PC-9 (cell line): ENCODE measurements at regions not wholly inside any gene's neighbourhood (a gene's known extent, or its start where the extent isn't known, plus 50 kb on each side); places are given as distances from the start of the nearest gene placed in this dataset.

Experiments
- BruUV-seq: library from RNA; stranded (reverse); fragments of 400-500 nt; replicated peaks from 2 replicates; lab custom pipeline; 2021; lab: Mats Ljungman, UMichigan
- CTCF ChIA-PET: fragments of 300-600 bp; sonication (Branson Sonifier 250); formaldehyde crosslinking; loops from one replicate; lab custom pipeline; 2022; ENCODE audit warnings: antibody characterized with exemption; lab: Charles Lee
- POLR2A ChIA-PET: fragments of 300-600 bp; sonication (Branson Sonifier 250); formaldehyde crosslinking; loops from one replicate; lab custom pipeline; 2022; ENCODE audit warnings: antibody characterized with exemption; ENCODE audit not compliant: unreplicated experiment; lab: Charles Lee
- DNase-seq, 2 experiments: peaks; one replicate each; pipeline versions ENCODE4 v3.0.0 to v3.0.0-alpha.2; 2015 to 2022; ENCODE audit warnings: mixed read lengths in 1 of 2
- H2AFZ ChIP-seq: fragments of 200-600 bp; sonication (generic); 2 replicates; pipeline ENCODE4 v1.8.1; 2017; ENCODE audit warnings: antibody characterized with exemption
- H3F3A ChIP-seq: fragments of 200-600 bp; sonication (generic); 2 replicates; pipeline ENCODE4 v1.8.1; 2017; ENCODE audit warnings: antibody characterized with exemption, mild to moderate bottlenecking, low read depth; ENCODE audit not compliant: insufficient read depth
- H3K27ac ChIP-seq: fragments of 200-600 bp; sonication (generic); 2 replicates; pipeline ENCODE4 v1.6.1; 2016; ENCODE audit warnings: mixed run types
- H3K27me3 ChIP-seq: fragments of 200-600 bp; sonication (generic); 2 replicates; pipeline ENCODE4 v1.6.1; 2016; ENCODE audit warnings: low read depth, mixed run types; ENCODE audit not compliant: insufficient read depth
- H3K36me3 ChIP-seq: fragments of 200-600 bp; sonication (generic); 2 replicates; pipeline ENCODE4 v1.6.1; 2016; ENCODE audit warnings: low read depth, mixed run types
- H3K4me1 ChIP-seq: fragments of 200-600 bp; sonication (generic); replicated peaks from 2 replicates; pipeline ENCODE4 v1.6.1; 2016; ENCODE audit warnings: mixed run types; ENCODE audit not compliant: insufficient read depth
- H3K4me2 ChIP-seq: fragments of 200-600 bp; sonication (generic); 2 replicates; pipeline ENCODE4 v1.6.1; 2017; ENCODE audit warnings: mixed run types
- H3K4me3 ChIP-seq: fragments of 200-600 bp; sonication (generic); 2 replicates; pipeline ENCODE4 v1.6.1; 2016; ENCODE audit warnings: mixed run types
- H3K79me2 ChIP-seq: fragments of 200-600 bp; sonication (generic); 2 replicates; pipeline ENCODE4 v1.6.1; 2017; ENCODE audit warnings: low read depth, mixed run types
- H3K9me2 ChIP-seq: fragments of 200-600 bp; sonication (generic); 2 replicates; pipeline ENCODE4 v1.8.1; 2017; ENCODE audit warnings: mild to moderate bottlenecking; ENCODE audit not compliant: insufficient read depth
- H3K9me3 ChIP-seq: fragments of 200-600 bp; sonication (generic); 2 replicates; pipeline ENCODE4 v1.8.1; 2016; ENCODE audit warnings: low read depth; ENCODE audit not compliant: insufficient read depth
- H4K20me1 ChIP-seq: fragments of 200-600 bp; sonication (generic); 2 replicates; pipeline ENCODE4 v1.8.1; 2017; ENCODE audit not compliant: insufficient read depth
- CTCF ChIP-seq: fragments of 200-600 bp; sonication (generic); conservative IDR thresholded peaks from 2 replicates; pipeline ENCODE4 v1.6.1; 2017; ENCODE audit warnings: mixed run types, antibody characterized with exemption, mild to moderate bottlenecking, moderate library complexity
- EZH2 ChIP-seq: fragments of 200-600 bp; sonication (generic); IDR thresholded peaks from 2 replicates; pipeline ENCODE4 v1.8.0; 2017; ENCODE audit warnings: antibody characterized with exemption, low read depth
- intact Hi-C: fragments of 100-400 bp; cut with micrococcal nuclease; formaldehyde crosslinking; loops from one replicate; pipeline ENCODE4 v1.10.0; 2022; ENCODE audit not compliant: unreplicated experiment

- no peaks in the 10 kb centered on the region for H3K9me2 ChIP-seq
- no peak for DNase-seq
- no peaks in the 10 kb centered on the region for H3K4me1 ChIP-seq
- H3K27me3 ChIP-seq: 0 out of 2 replicates have a peak, but pooled peaks cover 4% of the 10 kb centered on the region
- ChIA-PET CTCF (no interaction called here), POLR2A (no interaction called here)
- intact Hi-C loops: no loop called here
- no peak overlapping the region for H3K27ac ChIP-seq
- H3K9me3 ChIP-seq: no peaks in the 10 kb centered on the region
- no peaks in the 10 kb centered on the region for H3K79me2 ChIP-seq
- no peaks in the 10 kb centered on the region for H4K20me1 ChIP-seq
- BruUV-seq: no TSS peak
- H3K36me3 ChIP-seq: no peaks in the 10 kb centered on the region
- H2AFZ ChIP-seq: no peak overlapping the region
- no peak for TF ChIP-seq CTCF
- no peak for TF ChIP-seq EZH2
- no peak overlapping the region for H3K4me2 ChIP-seq
- no peak overlapping the region for H3K4me3 ChIP-seq
- no peaks in the 10 kb centered on the region for H3F3A ChIP-seq
Measured at GRCh38 chr5:77935506-77936364, 159.6 kb upstream of the TBCA start.

GRCh38 chr5:77928776-77929300, 152.7 kb upstream of the TBCA start:
- no peak for DNase-seq
- Histone ChIP-seq H3K27ac (no peak overlapping the region), H3F3A (no peaks in the 10 kb centered on the region), H3K4me2 (no peak overlapping the region), H3K27me3 (no peaks in the 10 kb centered on the region), H3K9me3 (no peaks in the 10 kb centered on the region), H3K4me1 (no peaks in the 10 kb centered on the region), H2AFZ (no peak overlapping the region), H3K4me3 (no peak overlapping the region), H3K9me2 (no peaks in the 10 kb centered on the region), H3K36me3 (no peaks in the 10 kb centered on the region), H4K20me1 (no peaks in the 10 kb centered on the region), H3K79me2 (no peaks in the 10 kb centered on the region)
- TF ChIP-seq CTCF: no peak
- TF ChIP-seq EZH2: no peak
- no TSS peak for BruUV-seq
- ChIA-PET CTCF (no interaction called here), POLR2A (no interaction called here)
- intact Hi-C loops: no loop called here

- H3F3A ChIP-seq: no peaks in the 10 kb centered on the region
- no peaks in the 10 kb centered on the region for H3K36me3 ChIP-seq
- H3K27me3 ChIP-seq: no peaks in the 10 kb centered on the region
- intact Hi-C loops: no loop called here
- no peaks in the 10 kb centered on the region for H4K20me1 ChIP-seq
- H3K9me2 ChIP-seq: no peaks in the 10 kb centered on the region
- DNase-seq: no peak
- CTCF ChIA-PET: no interaction called here
- no peak overlapping the region for H3K4me2 ChIP-seq
- no peaks in the 10 kb centered on the region for H3K9me3 ChIP-seq
- no peaks in the 10 kb centered on the region for H3K4me1 ChIP-seq
- H3K27ac ChIP-seq: no peak overlapping the region
- no TSS peak for BruUV-seq
- POLR2A ChIA-PET: no interaction called here
- TF ChIP-seq CTCF (no peak), EZH2 (no peak)
- H3K4me3 ChIP-seq: no peak overlapping the region
- no peak overlapping the region for H2AFZ ChIP-seq
- H3K79me2 ChIP-seq: no peaks in the 10 kb centered on the region
Measured at GRCh38 chr5:77926337-77926736, 150.2 kb upstream of the TBCA start.
